A673 (cell line): ENCODE measurements at regions not wholly inside any gene's neighbourhood (a gene's known extent, or its start where the extent isn't known, plus 50 kb on each side); places are given as distances from the start of the nearest gene placed in this dataset.
A peak's percentile ranks its signal among the peaks of the same experiment; 100 is the strongest.
"Not testable (repeated sequence)": the region's sequence is repeated elsewhere in the genome, so short reads cannot be mapped to it uniquely, and the experiment has no call there.

Experiments used
- BruUV-seq: library from RNA; stranded (reverse); fragments of 400-500 nt; replicated peaks from 2 replicates; lab custom pipeline; 2021; lab: Mats Ljungman, UMichigan
- CTCF ChIA-PET: fragments of 300-600 bp; sonication (Branson Sonifier 250); formaldehyde crosslinking; loops from one replicate; lab custom pipeline; 2022; ENCODE audit warnings: antibody characterized with exemption; lab: Charles Lee
- POLR2A ChIA-PET: fragments of 300-600 bp; sonication (Branson Sonifier 250); formaldehyde crosslinking; loops from one replicate; lab custom pipeline; 2022; ENCODE audit warnings: antibody characterized with exemption; ENCODE audit not compliant: low non-redundant PET; lab: Charles Lee
- DNase-seq: peaks from one replicate; pipeline ENCODE4 v3.0.0-alpha.2; 2015; ENCODE audit warnings: low spot score
- H3K27ac ChIP-seq: fragments of 200-600 bp; sonication (generic); 2 replicates; pipeline ENCODE4 v1.5.1; 2016; ENCODE audit warnings: mixed run types, low read depth, mild to moderate bottlenecking, mixed read lengths, antibody characterized with exemption, low read length; ENCODE audit not compliant: poor library complexity, severe bottlenecking
- H3K27me3 ChIP-seq: fragments of 200-600 bp; sonication (generic); replicated peaks from 2 replicates; pipeline ENCODE4 v1.6.1; 2017; ENCODE audit warnings: mixed run types, low read depth, mild to moderate bottlenecking, mixed read lengths, antibody characterized with exemption, low read length; ENCODE audit not compliant: insufficient read depth, poor library complexity
- H3K36me3 ChIP-seq: fragments of 200-600 bp; sonication (generic); 2 replicates; pipeline ENCODE4 v1.6.1; 2016; ENCODE audit warnings: mixed run types, mild to moderate bottlenecking, mixed read lengths, antibody characterized with exemption, low read length; ENCODE audit not compliant: insufficient read depth, poor library complexity, severe bottlenecking
- H3K4me1 ChIP-seq: fragments of 200-600 bp; sonication (generic); 2 replicates; pipeline ENCODE4 v1.6.1; 2017; ENCODE audit warnings: mixed run types, mild to moderate bottlenecking, mixed read lengths, antibody characterized with exemption, low read length; ENCODE audit not compliant: insufficient read depth, poor library complexity, severe bottlenecking
- H3K4me3 ChIP-seq: fragments of 200-600 bp; sonication (generic); 2 replicates; pipeline ENCODE4 v1.5.1; 2016; ENCODE audit warnings: low read depth, mixed run types, mild to moderate bottlenecking, mixed read lengths, low read length; ENCODE audit not compliant: poor library complexity, severe bottlenecking
- H3K9me3 ChIP-seq: fragments of 200-600 bp; sonication (generic); 2 replicates; pipeline ENCODE4 v1.6.1; 2016; ENCODE audit warnings: mixed run types, low read depth, mild to moderate bottlenecking, mixed read lengths, antibody characterized with exemption, low read length; ENCODE audit not compliant: poor library complexity, severe bottlenecking
- EZH2 ChIP-seq: fragments of 200-600 bp; sonication (generic); IDR thresholded peaks from 2 replicates; pipeline ENCODE4 v1.6.1; 2017; ENCODE audit warnings: borderline replicate concordance, low read depth, mild to moderate bottlenecking, mixed read lengths, antibody characterized with exemption, low read length; ENCODE audit not compliant: poor library complexity, severe bottlenecking
- intact Hi-C: fragments of 100-400 bp; cut with micrococcal nuclease; formaldehyde crosslinking; loops from one replicate; pipeline ENCODE4 v1.10.0; 2022; ENCODE audit not compliant: unreplicated experiment
- TF ChIP-seq, protein P1 (sequence below): fragments of 300-800, 200-600 bp; sonication (generic); conservative IDR thresholded peaks from 2 replicates; pipeline ENCODE4 v1.5.1; 2017; ENCODE audit warnings: low read depth, mild to moderate bottlenecking, antibody characterized with exemption, low read length, moderate library complexity, mixed read lengths

DNA sequence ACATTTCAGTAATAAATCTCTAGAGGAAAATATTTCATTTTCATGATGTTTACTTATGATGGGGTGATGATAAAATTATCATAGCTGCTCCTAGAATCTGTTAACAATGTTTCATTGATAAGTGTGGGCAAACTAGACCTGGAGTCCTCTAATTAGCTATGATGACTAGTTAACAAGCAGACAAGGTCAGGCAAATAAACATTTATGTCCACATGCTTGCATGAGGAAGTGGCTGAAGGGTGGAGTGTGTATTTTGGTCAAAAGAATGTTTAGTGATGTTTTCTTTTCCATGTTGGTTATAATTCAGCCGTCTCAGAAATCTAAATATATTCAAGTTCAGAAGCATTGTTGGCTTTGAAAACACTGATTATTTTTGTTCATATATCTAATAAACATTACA is 99.9 kb upstream of the FN1 start:
- H3K9me3 ChIP-seq, result peaks cover 14% of the 10 kb centered on the region
- H3K36me3 ChIP-seq, result no peaks in the 10 kb centered on the region
- BruUV-seq, result no TSS peak
- intact Hi-C loops, result loop anchor here (1.0 to 5.0 kb wide), 3 partner anchors 92 to 247 kb away; no protein-coding TSS in a partner anchor
- ChIA-PET CTCF (interaction anchor here (0.7 kb wide), 1 partner anchor 293 kb away, joined by 3 read pairs; no protein-coding TSS in a partner anchor), POLR2A (no interaction called here)
- no peaks in the 10 kb centered on the region for H3K27me3 ChIP-seq
- peak overlapping the region; percentile 97 for H3K27ac ChIP-seq
- TF ChIP-seq EZH2, result no peak
- TF ChIP-seq, protein P1, sequence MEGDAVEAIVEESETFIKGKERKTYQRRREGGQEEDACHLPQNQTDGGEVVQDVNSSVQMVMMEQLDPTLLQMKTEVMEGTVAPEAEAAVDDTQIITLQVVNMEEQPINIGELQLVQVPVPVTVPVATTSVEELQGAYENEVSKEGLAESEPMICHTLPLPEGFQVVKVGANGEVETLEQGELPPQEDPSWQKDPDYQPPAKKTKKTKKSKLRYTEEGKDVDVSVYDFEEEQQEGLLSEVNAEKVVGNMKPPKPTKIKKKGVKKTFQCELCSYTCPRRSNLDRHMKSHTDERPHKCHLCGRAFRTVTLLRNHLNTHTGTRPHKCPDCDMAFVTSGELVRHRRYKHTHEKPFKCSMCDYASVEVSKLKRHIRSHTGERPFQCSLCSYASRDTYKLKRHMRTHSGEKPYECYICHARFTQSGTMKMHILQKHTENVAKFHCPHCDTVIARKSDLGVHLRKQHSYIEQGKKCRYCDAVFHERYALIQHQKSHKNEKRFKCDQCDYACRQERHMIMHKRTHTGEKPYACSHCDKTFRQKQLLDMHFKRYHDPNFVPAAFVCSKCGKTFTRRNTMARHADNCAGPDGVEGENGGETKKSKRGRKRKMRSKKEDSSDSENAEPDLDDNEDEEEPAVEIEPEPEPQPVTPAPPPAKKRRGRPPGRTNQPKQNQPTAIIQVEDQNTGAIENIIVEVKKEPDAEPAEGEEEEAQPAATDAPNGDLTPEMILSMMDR, result no peak
- no peak overlapping the region for H3K4me3 ChIP-seq
- H3K4me1 ChIP-seq, result peaks cover 56% of the 10 kb centered on the region
- DNase-seq, result no peak

DNA sequence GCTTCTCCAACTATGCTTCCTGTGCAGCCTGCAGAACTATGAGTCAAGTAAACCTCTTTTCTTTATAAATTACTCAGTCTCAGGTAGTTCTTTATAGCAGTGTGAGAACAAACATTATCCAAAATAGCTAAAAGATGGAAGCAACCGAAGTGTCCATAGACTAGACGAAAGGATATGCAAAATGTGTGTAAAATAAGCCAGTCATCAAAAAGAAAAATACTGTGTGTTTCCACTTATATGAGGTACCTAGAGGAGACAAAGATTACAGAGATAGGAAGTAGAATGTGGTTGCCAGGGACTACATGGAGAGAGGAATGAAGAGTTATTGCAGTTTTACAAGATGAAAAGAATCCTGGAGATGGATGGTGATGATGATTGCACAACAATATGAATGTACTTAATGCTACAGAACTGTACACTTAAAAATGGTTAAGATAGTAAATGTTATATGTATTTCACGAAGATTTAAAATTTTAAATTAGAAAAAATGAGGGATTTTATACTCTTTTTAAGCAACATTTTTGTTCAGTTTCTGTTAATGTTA is 99.3 kb upstream of the FN1 start:
- H3K9me3 ChIP-seq, result peaks cover 14% of the 10 kb centered on the region
- intact Hi-C loops, result loop anchor here (5.0 kb wide), 2 partner anchors 92 to 247 kb away; no protein-coding TSS in a partner anchor
- peaks cover 51% of the 10 kb centered on the region for H3K4me1 ChIP-seq
- peak; percentile 67 for DNase-seq
- H3K4me3 ChIP-seq, result no peak overlapping the region
- TF ChIP-seq, protein P1, result no peak
- TF ChIP-seq EZH2, result no peak
- BruUV-seq, result no TSS peak
- H3K36me3 ChIP-seq, result no peaks in the 10 kb centered on the region
- ChIA-PET CTCF (no interaction called here), POLR2A (no interaction called here)
- peak overlapping the region; percentile 97 for H3K27ac ChIP-seq
- H3K27me3 ChIP-seq, result no peaks in the 10 kb centered on the region

DNA sequence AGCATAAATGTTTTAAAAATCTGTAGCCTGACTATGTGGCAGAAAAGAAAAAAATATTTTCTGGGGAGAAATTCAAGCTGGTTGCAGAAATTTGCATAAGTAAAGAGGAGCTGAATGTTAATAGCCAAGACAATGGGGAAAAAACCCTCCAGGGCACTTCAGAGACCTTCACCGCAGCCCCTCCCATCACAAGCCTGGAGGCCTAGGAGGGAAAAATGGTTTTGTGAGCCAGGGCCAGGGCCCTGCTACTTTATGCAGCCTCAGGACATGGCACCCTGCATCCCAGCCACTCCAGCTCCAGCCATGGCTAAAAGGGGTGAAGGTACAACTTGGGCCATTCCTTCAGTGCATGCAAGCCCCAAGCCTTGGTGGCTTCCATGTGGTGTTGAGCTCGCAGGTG is 97.8 kb upstream of the FN1 start:
- intact Hi-C loops, result not testable (repeated sequence)

DNA sequence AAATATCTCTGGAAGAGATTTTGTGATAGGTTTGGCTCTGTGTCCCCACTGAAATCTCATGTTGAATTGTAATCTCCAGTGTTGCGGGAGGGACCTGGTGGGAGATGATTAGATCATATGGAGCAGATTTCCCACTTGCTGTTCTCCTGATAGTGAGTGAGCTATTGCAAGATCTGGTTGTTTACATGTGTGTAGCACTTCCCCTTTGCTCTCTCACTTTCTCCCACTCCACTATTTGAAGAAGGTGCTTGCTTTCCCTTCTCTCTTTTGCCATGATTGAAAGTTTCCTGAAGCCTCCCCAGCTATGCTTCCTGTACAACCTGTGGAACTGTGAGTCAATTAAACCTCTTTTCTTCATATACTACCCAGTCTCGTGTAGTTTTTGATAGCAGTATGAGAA is 97.0 kb upstream of the FN1 start:
- no peak overlapping the region for H3K4me3 ChIP-seq
- intact Hi-C loops, result no loop called here
- POLR2A ChIA-PET, result no interaction called here
- no peaks in the 10 kb centered on the region for H3K36me3 ChIP-seq
- TF ChIP-seq, protein P1, result no peak
- no peak for TF ChIP-seq EZH2
- no peak overlapping the region for H3K27ac ChIP-seq
- H3K9me3 ChIP-seq, result peaks cover 14% of the 10 kb centered on the region
- H3K4me1 ChIP-seq, result peaks cover 32% of the 10 kb centered on the region
- no TSS peak for BruUV-seq
- no peak for DNase-seq
- CTCF ChIA-PET, result no interaction called here
- H3K27me3 ChIP-seq, result no peaks in the 10 kb centered on the region

More for the DNA sequence above, 97.8 kb upstream of the FN1 start:
- BruUV-seq, DNase-seq, H3K36me3 ChIP-seq, POLR2A ChIA-PET, H3K27me3 ChIP-seq, CTCF ChIA-PET, H3K27ac ChIP-seq, H3K4me3 ChIP-seq: not testable (repeated sequence)
- Histone ChIP-seq H3K4me1 (peaks cover 41% of the 10 kb centered on the region), H3K9me3 (peaks cover 14% of the 10 kb centered on the region)
